NCI-H1105 treated with DMSO at 0.1 percent for 48 hours (cell line): ENCODE measurements at regions not wholly inside any gene's neighbourhood (a gene's known extent, or its start where the extent isn't known, plus 50 kb on each side); places are given as distances from the start of the nearest gene placed in this dataset.
"Not testable (repeated sequence)": the region's sequence is repeated elsewhere in the genome, so short reads cannot be mapped to it uniquely, and the experiment has no call there.

Experiments
- DNase-seq: peaks from one replicate; lab custom pipeline; 2025; lab: John Stamatoyannopoulos, UW

DNA sequence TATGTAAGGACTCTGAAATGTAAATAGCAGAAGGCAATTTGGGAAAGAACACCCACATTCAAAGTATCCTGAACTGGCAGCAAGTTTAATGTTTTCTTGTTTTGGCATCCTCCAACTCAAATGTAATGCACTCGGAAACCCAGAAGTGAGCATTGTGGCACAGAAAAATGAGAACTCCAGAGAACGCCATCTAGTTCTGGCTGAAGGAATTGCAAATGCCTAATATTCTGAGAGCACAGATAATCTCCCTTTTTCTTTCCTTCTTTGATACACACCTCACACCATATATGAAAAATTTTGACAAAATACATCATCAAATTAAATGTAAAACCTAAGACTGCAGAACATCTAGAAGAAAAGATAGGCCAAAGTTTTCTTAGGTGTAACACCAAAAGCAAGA lies 52.1 kb downstream of the PWWP3B start:
- DNase-seq = no peak

DNA sequence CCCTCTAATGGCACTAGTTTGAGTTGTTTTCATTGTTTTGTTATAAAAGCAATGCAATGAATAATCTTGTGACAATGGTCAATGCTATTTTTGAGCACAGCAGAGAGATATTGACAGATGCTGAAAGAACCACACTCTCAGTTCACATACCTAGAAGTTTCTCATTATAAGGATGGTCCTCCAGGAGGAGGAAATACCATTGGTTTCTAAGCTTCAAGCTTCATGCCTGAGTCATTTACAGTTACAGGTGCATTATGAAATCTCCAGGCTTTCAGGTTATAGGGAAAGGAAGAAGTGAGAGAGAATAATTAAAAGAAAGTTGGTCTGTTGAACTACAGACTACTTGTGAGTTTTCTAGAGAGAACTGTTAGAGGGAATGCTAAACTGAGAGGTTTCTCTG lies 75.3 kb downstream of the PWWP3B start:
- no peak for DNase-seq

DNA sequence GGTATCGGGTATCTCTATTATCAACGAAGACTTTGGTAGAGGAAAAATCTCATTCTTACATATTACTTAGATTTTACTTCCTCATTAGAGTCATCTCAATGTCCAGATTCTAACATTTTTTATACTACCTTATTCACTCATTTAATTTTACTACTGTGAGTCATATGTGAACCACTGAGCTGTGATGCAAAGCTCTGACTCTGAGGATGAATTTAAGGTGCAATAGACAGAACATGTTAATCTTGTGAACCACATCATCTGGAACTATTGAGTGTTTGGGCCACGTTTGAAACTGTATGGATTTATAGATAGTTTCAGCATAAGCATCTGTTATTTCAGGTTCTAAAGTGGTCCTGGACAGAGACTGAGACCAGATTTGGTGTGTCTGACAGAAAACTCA lies 78.4 kb downstream of the PWWP3B start:
- DNase-seq = no peak

DNA sequence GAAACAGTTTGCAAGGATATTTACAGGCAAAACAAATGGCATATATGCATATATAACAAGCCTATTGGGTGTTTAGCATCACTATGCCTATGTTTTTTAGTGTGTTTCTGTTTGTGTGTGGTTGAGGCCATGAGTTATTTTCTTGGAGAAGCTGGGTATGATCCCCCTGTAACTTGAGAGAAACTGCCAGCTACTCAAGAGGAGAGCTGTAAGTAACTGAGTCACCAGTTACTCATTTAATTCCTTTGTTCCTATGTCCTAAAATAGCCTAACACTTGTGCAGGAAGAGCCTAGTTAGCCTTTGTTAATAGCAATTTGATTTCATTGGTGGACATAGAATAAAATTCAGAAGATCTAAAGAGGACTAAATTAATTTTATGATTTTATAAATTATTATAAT lies 79.1 kb downstream of the PWWP3B start:
- no peak for DNase-seq

DNA sequence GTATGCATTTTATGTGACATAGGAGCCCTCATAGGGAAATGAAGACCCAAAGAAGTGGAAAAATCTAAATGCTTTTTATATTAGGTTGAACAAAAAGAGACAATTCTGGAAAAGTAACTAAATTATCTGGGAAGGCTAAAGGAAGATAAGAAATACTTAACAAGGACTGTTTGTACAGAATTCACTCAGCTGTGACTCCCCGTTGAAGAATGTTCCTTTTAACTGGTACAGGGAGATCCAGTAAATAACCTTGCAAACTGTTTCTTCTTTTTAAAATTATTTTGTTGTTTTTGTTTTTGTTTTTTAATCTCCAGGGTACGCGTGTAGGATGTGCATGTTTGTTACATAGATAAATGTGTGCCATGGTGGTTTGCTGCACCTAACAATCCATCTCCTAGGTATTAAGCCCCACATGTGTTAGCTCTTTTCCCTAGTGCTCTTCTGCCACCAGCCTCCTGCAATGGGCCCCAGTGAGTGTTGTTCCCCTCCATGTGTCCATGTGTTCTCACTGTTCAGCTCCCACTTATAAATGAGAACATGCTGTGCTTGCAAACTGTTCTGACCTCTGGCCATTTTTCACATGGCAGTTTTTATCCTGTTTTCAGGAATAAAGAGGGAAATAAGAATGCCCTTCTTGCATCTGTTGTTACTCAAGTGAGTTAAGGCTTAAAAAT lies 81.7 kb downstream of the PWWP3B start:
- no peak for DNase-seq

DNA sequence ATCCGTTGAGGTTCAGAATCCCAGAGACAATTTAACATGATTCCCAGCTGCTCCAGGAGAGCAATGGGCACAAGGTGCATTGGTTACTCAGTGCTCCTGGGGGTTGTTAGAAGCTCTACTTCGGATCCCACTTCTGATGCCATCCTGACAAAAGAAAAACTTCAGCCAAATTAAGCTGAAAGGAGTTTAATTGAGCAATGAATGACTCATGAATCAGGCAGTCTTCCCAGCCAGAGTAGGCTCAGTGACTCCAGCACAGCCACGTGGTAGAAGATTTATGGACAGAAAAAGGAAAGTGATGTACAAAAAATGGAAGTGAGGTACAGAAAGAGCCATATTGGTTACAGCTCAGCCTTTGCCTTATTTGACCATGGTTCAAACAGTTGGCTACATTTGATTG lies 95.7 kb downstream of the PWWP3B start:
- DNase-seq = no peak

DNA sequence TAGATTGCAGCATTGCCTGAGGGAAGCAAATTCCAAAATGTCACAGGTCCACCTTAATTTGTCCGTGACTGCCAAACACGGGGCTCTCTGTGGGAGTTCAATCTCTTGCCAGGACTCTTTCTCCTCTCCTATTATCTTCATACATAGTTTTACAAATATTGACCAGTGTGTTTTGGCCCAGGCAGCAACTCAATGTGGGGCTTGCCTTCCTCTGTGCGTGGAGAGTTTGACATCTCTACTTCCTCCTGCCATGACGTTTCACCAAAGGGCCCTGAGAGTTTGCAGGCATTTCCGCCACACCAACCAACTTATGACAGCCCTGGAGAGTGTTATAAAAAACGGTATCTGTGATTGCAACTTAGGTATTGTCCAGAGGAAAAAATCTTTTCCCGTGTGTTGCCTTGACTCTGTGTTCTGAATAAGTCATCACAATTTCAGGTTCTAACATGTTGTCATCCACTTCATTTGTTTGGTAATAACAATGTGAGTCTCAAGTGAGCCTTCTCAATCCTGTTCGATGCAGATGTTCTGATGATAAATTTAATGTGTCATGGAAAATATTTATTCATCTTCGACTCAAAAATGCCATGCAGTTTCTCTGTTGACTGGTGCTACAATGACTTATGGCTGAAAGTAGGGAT lies 106.0 kb downstream of the PWWP3B start:
- not testable (repeated sequence) for DNase-seq

DNA sequence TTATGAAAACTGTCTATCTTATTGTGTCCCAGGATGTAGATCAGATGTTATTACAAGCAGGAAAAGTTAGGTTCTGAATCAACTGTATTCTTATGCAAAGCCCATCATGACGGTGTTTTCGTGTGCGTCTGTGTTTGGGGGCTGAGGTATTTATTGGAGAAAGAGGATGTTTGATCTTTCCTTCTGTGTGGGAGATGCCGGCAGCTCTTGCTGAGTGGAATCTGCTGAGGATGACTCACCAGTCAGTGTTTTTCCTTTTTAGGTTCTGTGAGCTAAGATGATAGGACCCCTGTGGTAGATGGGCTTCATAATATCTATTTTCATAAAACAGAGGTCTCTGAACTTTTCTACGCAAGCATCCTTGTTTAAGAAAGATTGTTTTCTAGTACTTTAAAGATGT lies 107.1 kb downstream of the PWWP3B start:
- not testable (repeated sequence) for DNase-seq

DNA sequence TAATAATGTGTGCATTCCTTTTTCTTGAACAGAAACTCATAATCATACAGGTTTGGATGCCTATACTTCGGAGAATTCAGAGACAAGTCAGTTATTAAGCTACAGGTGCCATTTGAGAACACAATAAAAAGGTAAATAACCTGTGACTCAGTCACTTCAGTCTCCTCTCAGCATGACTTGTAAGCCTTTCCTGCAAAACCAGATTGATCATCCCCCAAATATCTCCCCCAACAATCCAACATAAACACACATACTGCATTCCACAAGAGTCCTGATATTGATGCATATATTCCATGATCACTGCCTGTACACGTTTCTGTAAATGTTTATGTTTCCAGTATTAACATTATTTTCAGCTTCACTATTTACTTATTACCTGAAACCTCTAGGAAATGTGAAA lies 110.8 kb downstream of the PWWP3B start:
- no peak for DNase-seq

DNA sequence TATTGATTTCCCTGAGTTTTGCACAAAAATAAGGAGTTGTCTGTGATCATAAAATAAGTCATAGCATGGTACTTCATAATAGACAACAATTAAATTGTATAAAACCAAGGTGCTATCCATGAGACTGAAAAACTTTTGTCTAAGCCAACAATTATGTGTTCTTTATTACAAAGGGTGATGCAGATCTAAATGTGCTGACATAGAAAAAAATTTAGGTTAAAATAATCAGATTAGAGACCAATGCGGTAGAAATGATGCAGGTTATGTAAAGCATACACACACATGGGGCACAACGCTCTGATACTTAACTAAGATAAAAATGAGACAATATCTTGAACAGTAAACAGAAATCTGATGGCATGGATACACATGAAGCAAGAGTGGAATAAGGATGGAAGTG lies 113.3 kb downstream of the PWWP3B start:
- DNase-seq = no peak

DNA sequence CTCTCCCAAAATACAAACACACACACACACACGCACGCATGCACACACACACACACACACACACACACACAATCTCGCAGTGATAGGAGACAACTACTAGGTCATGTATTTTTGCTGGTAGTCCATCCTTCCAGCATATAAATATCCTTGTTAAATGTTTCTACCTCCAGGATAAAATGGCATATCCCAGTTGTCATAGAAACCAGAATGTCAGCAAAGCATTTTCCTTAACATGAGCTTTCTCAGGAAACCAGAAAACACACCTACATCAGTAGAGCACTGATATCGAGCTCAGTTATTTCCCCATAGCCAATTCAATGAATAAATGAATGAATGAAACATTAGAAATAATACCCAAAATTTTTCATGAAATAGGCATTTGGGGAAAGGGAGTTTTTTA lies 115.7 kb downstream of the PWWP3B start:
- DNase-seq = no peak

DNA sequence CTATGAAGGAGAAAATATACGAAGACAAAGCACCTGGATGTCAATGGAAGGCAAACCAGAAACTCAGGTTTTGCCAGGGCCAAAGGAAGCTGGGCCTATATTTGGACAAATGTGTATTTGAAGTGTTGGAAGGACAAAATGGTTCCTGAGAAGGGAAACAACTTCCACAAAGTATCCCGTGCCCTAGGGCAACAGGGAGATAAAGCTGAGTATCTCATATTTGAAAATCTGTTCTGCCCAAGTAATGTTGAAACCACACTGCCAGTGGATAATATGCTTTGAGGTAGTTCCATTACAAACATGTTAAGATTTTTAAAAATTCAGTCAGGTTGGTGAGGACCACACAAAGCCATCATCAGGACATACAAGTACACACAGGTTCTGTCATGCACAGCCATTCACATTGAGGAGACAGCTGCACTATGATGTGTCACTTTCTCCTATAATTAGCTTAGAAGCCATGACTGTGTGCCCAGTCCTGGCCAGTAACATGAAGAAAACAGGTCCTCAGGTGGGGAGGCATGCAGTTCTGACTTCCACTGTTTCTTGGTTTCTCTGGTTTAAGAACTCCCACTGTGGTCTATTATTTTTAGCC lies 116.4 kb downstream of the PWWP3B start:
- no peak for DNase-seq

DNA sequence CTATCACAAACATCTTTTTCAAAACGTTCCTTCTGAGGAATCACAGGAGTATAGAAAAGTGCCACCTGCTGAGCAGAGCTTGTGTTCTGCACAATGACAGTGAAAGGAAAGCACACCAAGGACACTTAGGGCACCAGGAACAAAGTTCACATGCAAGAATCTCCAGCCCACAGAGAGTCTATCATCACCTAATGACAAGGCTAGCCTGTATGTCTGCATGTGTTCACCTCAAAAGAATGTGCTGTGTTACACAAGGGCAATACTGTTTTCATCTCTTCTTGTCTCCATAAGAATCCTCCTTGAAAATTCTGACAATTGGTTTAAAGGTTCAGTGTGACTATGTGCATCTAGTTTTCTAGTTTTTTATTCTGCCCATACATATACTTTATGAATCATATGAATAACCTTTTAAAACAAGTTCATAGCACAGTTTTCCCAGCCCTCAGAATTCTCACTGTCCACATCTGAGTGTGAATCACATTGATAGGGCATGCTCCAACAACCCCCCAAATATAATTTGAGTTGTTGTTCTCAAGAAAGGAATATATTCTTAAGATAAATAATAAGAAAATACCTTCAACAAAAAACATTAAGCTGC lies 118.0 kb downstream of the PWWP3B start:
- no peak for DNase-seq

DNA sequence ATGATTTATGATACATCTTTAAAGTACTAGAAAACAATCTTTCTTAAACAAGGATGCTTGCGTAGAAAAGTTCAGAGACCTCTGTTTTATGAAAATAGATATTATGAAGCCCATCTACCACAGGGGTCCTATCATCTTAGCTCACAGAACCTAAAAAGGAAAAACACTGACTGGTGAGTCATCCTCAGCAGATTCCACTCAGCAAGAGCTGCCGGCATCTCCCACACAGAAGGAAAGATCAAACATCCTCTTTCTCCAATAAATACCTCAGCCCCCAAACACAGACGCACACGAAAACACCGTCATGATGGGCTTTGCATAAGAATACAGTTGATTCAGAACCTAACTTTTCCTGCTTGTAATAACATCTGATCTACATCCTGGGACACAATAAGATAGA lies 122.7 kb downstream of the PWWP3B start:
- DNase-seq = not testable (repeated sequence)

DNA sequence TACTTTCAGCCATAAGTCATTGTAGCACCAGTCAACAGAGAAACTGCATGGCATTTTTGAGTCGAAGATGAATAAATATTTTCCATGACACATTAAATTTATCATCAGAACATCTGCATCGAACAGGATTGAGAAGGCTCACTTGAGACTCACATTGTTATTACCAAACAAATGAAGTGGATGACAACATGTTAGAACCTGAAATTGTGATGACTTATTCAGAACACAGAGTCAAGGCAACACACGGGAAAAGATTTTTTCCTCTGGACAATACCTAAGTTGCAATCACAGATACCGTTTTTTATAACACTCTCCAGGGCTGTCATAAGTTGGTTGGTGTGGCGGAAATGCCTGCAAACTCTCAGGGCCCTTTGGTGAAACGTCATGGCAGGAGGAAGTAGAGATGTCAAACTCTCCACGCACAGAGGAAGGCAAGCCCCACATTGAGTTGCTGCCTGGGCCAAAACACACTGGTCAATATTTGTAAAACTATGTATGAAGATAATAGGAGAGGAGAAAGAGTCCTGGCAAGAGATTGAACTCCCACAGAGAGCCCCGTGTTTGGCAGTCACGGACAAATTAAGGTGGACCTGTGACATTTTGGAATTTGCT lies 123.8 kb downstream of the PWWP3B start:
- not testable (repeated sequence) for DNase-seq

DNA sequence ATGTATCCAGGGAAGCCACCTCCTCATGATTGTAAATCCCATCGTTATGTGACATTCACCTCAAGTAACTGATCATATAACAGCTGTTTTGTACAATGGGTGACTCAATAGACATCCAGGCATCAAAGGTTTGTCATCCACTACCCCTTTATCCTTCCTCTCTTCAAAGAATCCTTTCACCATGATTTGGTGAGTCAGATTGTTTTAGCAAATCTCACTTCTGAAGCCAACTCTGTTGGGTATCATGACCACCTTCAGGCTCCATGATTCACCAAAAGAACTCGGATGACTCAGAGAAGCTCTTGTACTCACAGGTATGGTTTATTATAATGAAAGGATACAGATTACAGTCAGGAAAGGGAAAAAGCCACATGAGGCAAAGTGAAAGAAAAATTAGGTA lies 132.1 kb downstream of the PWWP3B start:
- no peak for DNase-seq

DNA sequence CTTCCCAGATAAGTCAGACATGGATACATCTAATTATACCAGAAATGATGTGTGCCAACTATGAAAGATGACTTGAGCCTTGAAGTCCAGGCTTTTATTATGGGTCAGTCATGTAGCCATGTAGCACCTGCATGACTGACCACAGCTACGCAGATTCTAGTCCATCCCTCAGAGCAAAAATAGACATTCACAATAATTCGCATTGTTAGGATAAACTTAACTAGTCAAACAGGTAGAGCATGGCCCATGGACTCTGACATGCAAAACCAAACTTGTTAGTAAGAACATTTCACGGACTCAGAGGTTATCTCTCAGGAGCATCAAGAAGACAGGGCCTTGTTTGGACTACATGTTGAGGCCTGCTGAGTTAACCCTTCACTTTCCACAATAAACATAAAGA lies 132.6 kb downstream of the PWWP3B start:
- DNase-seq = no peak

DNA sequence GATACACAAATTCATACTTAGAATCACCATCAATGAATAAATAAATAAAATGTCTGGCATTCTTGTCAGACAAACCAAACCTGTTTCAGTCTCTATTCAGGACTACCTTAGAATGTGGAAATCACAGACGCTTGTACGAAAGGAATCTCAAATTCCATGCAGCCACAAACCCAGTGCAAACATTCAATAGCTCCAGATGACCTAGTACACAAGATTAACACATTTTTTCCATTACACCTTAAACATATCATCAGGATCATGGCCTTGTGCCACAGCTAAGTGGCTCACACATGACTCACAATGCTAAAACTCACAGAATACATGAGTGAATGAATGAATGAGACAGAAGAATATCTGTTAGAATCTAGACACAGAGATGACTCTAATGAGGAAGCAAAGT lies 134.2 kb downstream of the PWWP3B start:
- DNase-seq = no peak

DNA sequence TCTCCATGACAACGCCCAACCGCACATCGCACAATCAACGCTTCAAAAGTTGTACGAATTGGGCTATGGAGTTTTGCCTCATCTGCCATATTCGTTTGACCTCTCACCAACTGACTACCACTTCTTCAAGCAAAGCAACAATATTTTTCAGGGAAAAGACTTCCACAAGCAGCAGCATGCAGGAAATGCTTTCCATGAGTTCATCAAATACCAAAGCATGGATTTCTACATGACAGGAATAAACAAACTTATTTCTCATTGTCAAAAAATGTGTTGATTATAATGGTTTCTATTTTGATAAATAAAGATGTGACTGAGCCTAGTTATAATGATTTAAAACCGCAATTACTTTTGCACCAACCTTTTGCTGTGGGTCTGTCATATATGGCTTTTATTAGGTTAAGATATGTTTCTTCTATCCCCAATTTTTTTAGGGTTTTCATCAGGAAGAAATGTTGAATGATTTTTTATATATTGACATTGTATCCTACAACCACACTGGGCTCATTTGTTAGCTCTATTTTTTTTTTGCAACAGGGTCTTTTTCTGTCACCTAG lies 138.4 kb downstream of the PWWP3B start:
- no peak for DNase-seq

DNA sequence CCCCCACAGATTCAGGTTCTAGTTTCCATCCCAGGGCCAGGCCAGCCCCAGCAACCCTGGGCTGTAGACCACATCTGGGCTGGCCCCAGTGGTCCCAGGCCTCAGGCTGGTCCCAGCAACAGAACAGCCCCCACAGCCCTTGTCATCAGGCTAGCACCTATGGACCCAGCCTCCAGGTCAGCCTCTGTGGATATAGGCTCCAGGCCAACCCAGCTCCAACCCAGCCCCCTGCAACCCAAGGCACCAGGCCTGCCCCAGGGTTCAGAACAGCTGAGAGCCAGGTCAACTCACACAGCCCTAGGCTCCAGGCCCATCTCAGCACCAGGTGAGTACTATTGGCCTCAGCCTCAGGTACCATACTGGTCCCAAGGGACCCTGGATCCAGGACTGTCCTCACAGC lies 155.3 kb downstream of the PWWP3B start:
- DNase-seq = no peak

DNA sequence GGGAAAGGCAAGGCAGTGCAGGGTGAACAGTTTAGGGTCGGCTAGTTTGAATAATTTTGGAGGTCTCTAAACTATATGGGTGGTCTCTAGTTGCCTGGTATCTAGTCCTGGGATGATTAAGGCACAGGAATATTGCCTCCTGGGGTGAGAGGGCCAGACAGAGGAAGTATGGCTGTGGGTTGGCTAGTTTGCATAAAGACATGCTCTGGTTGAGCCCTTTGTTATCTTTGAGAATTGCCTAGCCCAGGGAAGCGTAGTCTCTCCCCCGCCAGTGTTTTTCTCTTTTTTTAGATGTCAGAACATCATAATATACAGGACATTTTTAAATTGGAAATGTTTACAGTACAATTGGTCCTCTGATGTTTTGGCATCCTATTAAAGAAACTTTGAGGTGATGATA lies 163.5 kb downstream of the PWWP3B start:
- no peak for DNase-seq

DNA sequence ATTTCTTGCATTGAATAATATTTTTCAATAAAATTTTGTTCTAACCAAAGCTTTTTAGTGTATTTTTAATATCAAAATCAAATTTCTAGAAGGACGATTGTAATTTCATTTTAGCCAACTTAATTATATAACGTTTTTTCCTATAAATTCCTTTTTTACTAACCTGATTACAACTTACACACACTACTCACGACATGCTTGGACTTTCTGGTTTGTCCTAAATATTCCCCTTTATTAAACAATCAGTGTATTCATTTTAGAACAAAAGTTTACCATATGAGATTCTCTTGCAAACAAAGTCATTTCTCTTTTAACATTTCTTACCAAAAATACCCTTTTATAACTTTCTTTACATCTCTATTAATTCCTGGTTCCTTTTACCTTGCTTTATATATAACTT lies 173.7 kb downstream of the PWWP3B start:
- no peak for DNase-seq

DNA sequence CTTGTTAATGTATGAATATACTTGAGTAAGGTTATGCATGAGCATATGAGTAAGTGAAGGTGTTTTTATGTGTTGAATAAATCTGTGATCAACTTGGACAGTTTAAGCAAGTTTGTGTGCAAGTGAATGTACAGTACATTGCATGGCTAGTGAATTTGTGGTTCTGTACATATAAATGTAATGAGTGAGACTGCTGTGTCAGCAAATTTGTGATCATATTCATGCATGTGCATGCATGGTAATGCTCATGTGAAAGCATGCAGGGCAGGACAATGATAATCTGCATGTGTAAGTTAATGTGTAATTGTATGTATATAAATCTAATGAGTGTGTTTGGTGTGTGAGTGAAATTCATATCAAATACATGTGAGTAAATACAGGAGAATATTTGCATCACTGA lies 188.5 kb downstream of the PWWP3B start:
- no peak for DNase-seq
